ENCODE measurements at regions not wholly inside any gene's neighbourhood (a gene's known extent, or its start where the extent isn't known, plus 50 kb on each side); places are given as distances from the start of the nearest gene placed in this dataset.

- Histone ChIP-seq H2BK12ac (ENCODE audit: insufficient read length, low read depth, low read length) (no peak overlapping the region), H3K4me1 (ENCODE audit: insufficient read depth, low read length) (no peaks in the 10 kb centered on the region), H2BK20ac (ENCODE audit: low read depth, low read length, poor library complexity, severe bottlenecking) (no peak overlapping the region), H3K23ac (ENCODE audit: insufficient read length, low read depth, low read length) (no peak overlapping the region), H4K91ac (ENCODE audit: insufficient read length, low read depth, low read length) (no peak overlapping the region), H3T11ph (ENCODE audit: low read length) (no peak overlapping the region), H2BK120ac (ENCODE audit: low read depth, low read length, poor library complexity, severe bottlenecking) (no peak overlapping the region), H4K8ac (replicated peaks; ENCODE audit: insufficient read length, low read depth, low read length) (no peak overlapping the region), H3K79me1 (ENCODE audit: insufficient read depth, low read depth, low read length, poor library complexity, severe bottlenecking) (no peaks in the 10 kb centered on the region), H3K79me2 (ENCODE audit: insufficient read depth, low read length) (no peaks in the 10 kb centered on the region), H3K18ac (ENCODE audit: insufficient read length, low read depth, low read length) (no peak overlapping the region), H4K5ac (ENCODE audit: insufficient read length, low read depth, low read length) (no peak overlapping the region), H2BK15ac (ENCODE audit: low read depth, low read length) (no peak overlapping the region), H3K14ac (ENCODE audit: insufficient read depth, low read length) (no peak overlapping the region), H3K56ac (ENCODE audit: insufficient read length, low read depth, low read length) (no peak overlapping the region), H3K9me3 (ENCODE audit: control insufficient read depth, low read depth, low read length) (no peaks in the 10 kb centered on the region), H3K9ac (ENCODE audit: extremely low read depth, insufficient read length, low read length) (no peak overlapping the region), H3K27me3 (ENCODE audit: insufficient read depth, low read length) (no peaks in the 10 kb centered on the region; the same call in 1 of the 2 replicates), H3K23me2 (ENCODE audit: insufficient read length, low read depth, low read length, poor library complexity, severe bottlenecking) (no peaks in the 10 kb centered on the region), H3K27ac (ENCODE audit: insufficient read length, low read depth, low read length) (no peak overlapping the region), H2AK5ac (ENCODE audit: insufficient read length, low read length) (no peak overlapping the region), H3K4me2 (ENCODE audit: insufficient read depth, insufficient read length, low read length) (no peak overlapping the region), H2BK5ac (ENCODE audit: insufficient read length, low read length) (no peak overlapping the region), H4K20me1 (ENCODE audit: control insufficient read depth, insufficient read depth, insufficient read length) (no peaks in the 10 kb centered on the region), H2AFZ (ENCODE audit: low read length) (no peak overlapping the region), H3K4ac (ENCODE audit: low read depth, low read length) (no peak overlapping the region)
- Mint-ChIP-seq H3K27me3 (ENCODE audit: low read depth) (peaks cover 15% of the 10 kb centered on the region), H3K27ac (no peak overlapping the region), H3K4me3 (no peak overlapping the region), H3K4me1 (peaks cover 2 to 12% of the 10 kb centered on the region in 2 experiments; a peak in 2 of 4 replicates), H3K9me3 (peaks cover 6 to 8% of the 10 kb centered on the region in 2 experiments; a peak in 3 of 5 replicates), H3K36me3 (ENCODE audit: insufficient read depth in 1 of 3, low read depth in 3 of 3) (no peaks in the 10 kb centered on the region; a peak in 3 of 7 replicates)
- no CpG with 5 or more reads among the region's 3 CpGs for WGBS (ENCODE audit: extremely low coverage, insufficient read length, low lambda C conversion rate)
- DNase-seq = no peak
- TF ChIP-seq CTCF (conservative IDR thresholded peaks at IDR 0.05) = no peak
Measured at GRCh38 chr6:5833120-5833519, 173.6 kb downstream of the NRN1 start.
